Neural progenitor cell (in vitro differentiated cells): ENCODE measurements at regions not wholly inside any gene's neighbourhood (a gene's known extent, or its start where the extent isn't known, plus 50 kb on each side); places are given as distances from the start of the nearest gene placed in this dataset.

Source experiments
- DNase-seq: peaks from one replicate; pipeline ENCODE4 v3.0.0-alpha.2; 2016; ENCODE audit warnings: low spot score
- H2AFZ ChIP-seq: fragments of 200-600 bp; sonication (generic); replicated peaks from 2 replicates; pipeline ENCODE4 v1.6.1; 2016; ENCODE audit warnings: antibody characterized with exemption
- H3F3A ChIP-seq: fragments of 200-600 bp; sonication (generic); 2 replicates; pipeline ENCODE4 v1.6.1; 2016; ENCODE audit warnings: antibody characterized with exemption, low read depth
- H3K27ac ChIP-seq: fragments of 200-600 bp; sonication (generic); 2 replicates; pipeline ENCODE4 v1.5.1; 2016; ENCODE audit warnings: mild to moderate bottlenecking
- H3K27me3 ChIP-seq: fragments of 200-600 bp; sonication (generic); 2 replicates; pipeline ENCODE4 v1.6.1; 2016; ENCODE audit warnings: mild to moderate bottlenecking, moderate library complexity
- H3K36me3 ChIP-seq: fragments of 200-600 bp; sonication (generic); 2 replicates; pipeline ENCODE4 v1.5.1; 2016
- H3K4me1 ChIP-seq: fragments of 200-600 bp; sonication (generic); 2 replicates; pipeline ENCODE4 v1.6.1; 2016; ENCODE audit warnings: mixed run types
- H3K4me2 ChIP-seq: fragments of 200-600 bp; sonication (generic); 2 replicates; pipeline ENCODE4 v1.6.1; 2016
- H3K4me3 ChIP-seq: fragments of 200-600 bp; sonication (generic); 2 replicates; pipeline ENCODE4 v1.5.1; 2016
- H3K79me2 ChIP-seq: fragments of 200-600 bp; sonication (generic); 2 replicates; pipeline ENCODE4 v1.6.1; 2016; ENCODE audit warnings: low read depth
- H3K9ac ChIP-seq: fragments of 200-600 bp; sonication (generic); 2 replicates; pipeline ENCODE4 v1.6.1; 2016
- H3K9me3 ChIP-seq: fragments of 200-600 bp; sonication (generic); 2 replicates; pipeline ENCODE4 v1.5.1; 2016; ENCODE audit warnings: low read depth
- H4K20me1 ChIP-seq: fragments of 200-600 bp; sonication (generic); 2 replicates; pipeline ENCODE4 v1.6.1; 2016; ENCODE audit warnings: low read depth
- H3K27ac Mint-ChIP-seq: 3 replicates; pipeline ENCODE4 v1.8.0; 2021; ENCODE audit warnings: mixed read lengths
- H3K27me3 Mint-ChIP-seq: 2 replicates; pipeline ENCODE4 v1.8.0; 2022; ENCODE audit warnings: low read depth, mild to moderate bottlenecking, inconsistent platforms, moderate library complexity, mixed read lengths; ENCODE audit not compliant: insufficient read depth
- H3K36me3 Mint-ChIP-seq: 3 replicates; pipeline ENCODE4 v1.8.0; 2021; ENCODE audit warnings: mixed read lengths
- H3K4me1 Mint-ChIP-seq: 3 replicates; pipeline ENCODE4 v1.8.0; 2021; ENCODE audit warnings: mixed read lengths
- H3K4me3 Mint-ChIP-seq: 3 replicates; pipeline ENCODE4 v1.8.0; 2021; ENCODE audit warnings: mild to moderate bottlenecking, moderate library complexity, mixed read lengths
- H3K9me3 Mint-ChIP-seq: 3 replicates; pipeline ENCODE4 v1.8.0; 2020; ENCODE audit warnings: mixed read lengths
- CTCF ChIP-seq: fragments of 200-600 bp; sonication (generic); IDR thresholded peaks from 2 replicates; pipeline ENCODE4 v1.5.1; 2017; ENCODE audit warnings: antibody characterized with exemption, mild to moderate bottlenecking
- EZH2 ChIP-seq: fragments of 200-600 bp; sonication (generic); IDR thresholded peaks from 2 replicates; pipeline ENCODE4 v1.6.1; 2017; ENCODE audit warnings: antibody characterized with exemption, mild to moderate bottlenecking, moderate library complexity
- EZH2phosphoT487 ChIP-seq: fragments of 200-600 bp; sonication (generic); IDR thresholded peaks from 2 replicates; pipeline ENCODE4 v1.6.1; 2017; ENCODE audit warnings: antibody characterized with exemption

GRCh38 chr3:176906046-176906905 is 291.0 kb downstream of the TBL1XR1 start:
- Histone ChIP-seq H3K27ac (no peak overlapping the region), H3F3A (no peaks in the 10 kb centered on the region), H3K36me3 (no peaks in the 10 kb centered on the region), H4K20me1 (no peaks in the 10 kb centered on the region), H3K9me3 (no peaks in the 10 kb centered on the region), H3K27me3 (no peaks in the 10 kb centered on the region), H3K9ac (no peak overlapping the region), H3K79me2 (no peaks in the 10 kb centered on the region), H3K4me2 (no peak overlapping the region), H3K4me1 (peaks cover 9% of the 10 kb centered on the region), H2AFZ (no peak overlapping the region), H3K4me3 (no peak overlapping the region)
- no peak overlapping the region for H3K4me3 Mint-ChIP-seq
- DNase-seq = no peak
- TF ChIP-seq CTCF = no peak
- no peak for TF ChIP-seq EZH2phosphoT487
- TF ChIP-seq EZH2 = no peak
- H3K27me3 Mint-ChIP-seq = no peaks in the 10 kb centered on the region
- H3K36me3 Mint-ChIP-seq = no peaks in the 10 kb centered on the region
- no peak overlapping the region for H3K27ac Mint-ChIP-seq
- peaks cover 3% of the 10 kb centered on the region for H3K4me1 Mint-ChIP-seq
- no peaks in the 10 kb centered on the region for H3K9me3 Mint-ChIP-seq

GRCh38 chr3:176905331-176905730 is 292.0 kb downstream of the TBL1XR1 start:
- Histone ChIP-seq H3K79me2 (no peaks in the 10 kb centered on the region), H3K4me2 (no peak overlapping the region), H3F3A (no peaks in the 10 kb centered on the region), H3K9ac (no peak overlapping the region), H3K9me3 (no peaks in the 10 kb centered on the region), H3K4me1 (peaks cover 9% of the 10 kb centered on the region), H3K27ac (no peak overlapping the region), H2AFZ (no peak overlapping the region), H3K36me3 (no peaks in the 10 kb centered on the region), H4K20me1 (no peaks in the 10 kb centered on the region), H3K27me3 (no peaks in the 10 kb centered on the region), H3K4me3 (no peak overlapping the region)
- H3K36me3 Mint-ChIP-seq = no peaks in the 10 kb centered on the region
- no peak overlapping the region for H3K27ac Mint-ChIP-seq
- no peaks in the 10 kb centered on the region for H3K9me3 Mint-ChIP-seq
- no peak for DNase-seq
- TF ChIP-seq CTCF (no peak), EZH2phosphoT487 (no peak)
- no peaks in the 10 kb centered on the region for H3K27me3 Mint-ChIP-seq
- peaks cover 3% of the 10 kb centered on the region for H3K4me1 Mint-ChIP-seq
- H3K4me3 Mint-ChIP-seq = no peak overlapping the region

DNA sequence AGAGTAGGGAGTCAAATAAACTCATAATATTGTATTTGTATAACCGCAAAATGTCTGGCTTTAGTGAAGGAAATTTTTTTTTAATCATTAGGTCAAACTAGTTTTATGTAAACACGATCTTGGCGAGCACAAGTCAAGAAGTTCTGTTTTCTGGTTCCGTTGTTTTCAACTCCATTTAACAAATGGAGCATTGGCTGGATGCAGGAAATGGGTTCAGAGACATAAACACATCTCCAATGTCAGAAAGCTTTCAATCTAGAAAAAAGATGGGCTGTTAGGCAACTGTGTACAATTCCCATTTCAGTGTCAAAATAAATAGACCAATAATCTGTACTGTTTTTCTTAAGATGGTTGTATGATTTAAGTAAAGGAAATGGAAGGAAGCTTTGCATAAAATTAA is 292.8 kb downstream of the TBL1XR1 start:
- H3K9me3 ChIP-seq = no peaks in the 10 kb centered on the region
- no peak overlapping the region for H3K4me3 ChIP-seq
- no peak overlapping the region for H3K4me2 ChIP-seq
- H3K27me3 Mint-ChIP-seq = no peaks in the 10 kb centered on the region
- H3K27ac ChIP-seq = no peak overlapping the region
- H3F3A ChIP-seq = no peaks in the 10 kb centered on the region
- H2AFZ ChIP-seq = no peak overlapping the region
- no peak for TF ChIP-seq EZH2phosphoT487
- TF ChIP-seq EZH2 = no peak
- TF ChIP-seq CTCF = no peak
- no peak overlapping the region for H3K9ac ChIP-seq
- H3K79me2 ChIP-seq = no peaks in the 10 kb centered on the region
- no peaks in the 10 kb centered on the region for H3K36me3 ChIP-seq
- no peak overlapping the region for H3K27ac Mint-ChIP-seq
- no peaks in the 10 kb centered on the region for H4K20me1 ChIP-seq
- H3K4me1 Mint-ChIP-seq = peaks cover 3% of the 10 kb centered on the region
- H3K27me3 ChIP-seq = no peaks in the 10 kb centered on the region
- no peak overlapping the region for H3K4me3 Mint-ChIP-seq
- no peak for DNase-seq
- H3K36me3 Mint-ChIP-seq = no peaks in the 10 kb centered on the region
- H3K9me3 Mint-ChIP-seq = no peaks in the 10 kb centered on the region
- H3K4me1 ChIP-seq = peaks cover 9% of the 10 kb centered on the region
